GM12891 (cell line): ENCODE measurements at regions not wholly inside any gene's neighbourhood (a gene's known extent, or its start where the extent isn't known, plus 50 kb on each side); places are given as distances from the start of the nearest gene placed in this dataset.

ENCODE experiments used
- PAX5 ChIP-seq: IDR thresholded peaks from 2 replicates; pipeline ENCODE4 v1.6.1; 2011; ENCODE audit warnings: low read length, moderate library complexity, mild to moderate bottlenecking; ENCODE audit not compliant: insufficient read depth, severe bottlenecking
- POLR2A ChIP-seq: IDR thresholded peaks from 2 replicates; pipeline ENCODE4 v1.6.1; 2011; ENCODE audit warnings: low read depth, low read length, control low read depth
- POLR2AphosphoS5 ChIP-seq: IDR thresholded peaks from 2 replicates; pipeline ENCODE4 v1.6.1; 2011; ENCODE audit warnings: low read depth, low read length, control low read depth
- POU2F2 ChIP-seq: IDR thresholded peaks from 2 replicates; pipeline ENCODE4 v1.6.1; 2011; ENCODE audit warnings: low read depth, mild to moderate bottlenecking, control low read depth, low read length, moderate library complexity
- SPI1 ChIP-seq: IDR thresholded peaks from 2 replicates; pipeline ENCODE4 v1.6.1; 2011; ENCODE audit warnings: low read depth, low read length, control low read depth
- TAF1 ChIP-seq: IDR thresholded peaks from 2 replicates; pipeline ENCODE4 v1.6.1; 2011; ENCODE audit warnings: low read depth, low read length, control low read depth

DNA sequence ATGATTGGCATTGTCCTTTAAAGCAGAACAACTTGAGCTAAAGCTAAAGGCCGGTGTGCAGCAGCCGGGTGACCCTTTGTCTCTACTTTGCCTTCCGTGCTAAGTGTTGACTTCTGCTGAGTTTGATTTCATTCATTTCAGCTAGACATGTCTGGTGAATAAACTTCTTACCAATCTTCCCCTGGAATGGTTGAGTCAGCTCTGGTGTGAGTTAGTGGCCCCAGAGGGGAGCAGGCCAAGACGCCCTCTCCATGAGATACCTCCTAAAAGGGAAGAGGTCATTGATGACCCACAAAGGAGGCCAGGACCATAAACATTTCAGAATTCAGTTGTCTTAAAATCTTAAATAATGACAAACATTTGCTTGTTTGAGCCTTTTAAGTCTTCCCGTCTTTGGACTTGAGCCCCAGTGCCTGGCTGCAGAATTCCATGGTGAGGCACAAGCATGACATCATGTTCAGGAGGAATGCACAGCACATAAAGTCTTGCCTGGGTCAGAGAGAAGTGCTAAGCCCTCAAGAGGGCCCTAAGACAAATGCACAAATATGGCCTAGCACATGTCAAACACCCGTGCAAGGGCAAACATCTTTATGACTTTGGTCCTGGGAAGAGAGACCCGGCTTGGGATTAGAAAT lies 96.3 kb upstream of the NEDD9 start:
- TF ChIP-seq POLR2A: no peak
- no peak for TF ChIP-seq POLR2AphosphoS5
- no peak for TF ChIP-seq POU2F2
- TF ChIP-seq SPI1: no peak
- no peak for TF ChIP-seq TAF1
- no peak for TF ChIP-seq PAX5
